Activated T-cell treated with anti-CD3 and anti-CD28 coated beads for 4 hours (primary cell): ENCODE measurements at regions not wholly inside any gene's neighbourhood (a gene's known extent, or its start where the extent isn't known, plus 50 kb on each side); places are given as distances from the start of the nearest gene placed in this dataset.
"Not testable (repeated sequence)": the region's sequence is repeated elsewhere in the genome, so short reads cannot be mapped to it uniquely, and the experiment has no call there.

Experiments
- DNase-seq: peaks from one replicate; pipeline ENCODE4 v3.0.0-alpha.2; 2020

DNA sequence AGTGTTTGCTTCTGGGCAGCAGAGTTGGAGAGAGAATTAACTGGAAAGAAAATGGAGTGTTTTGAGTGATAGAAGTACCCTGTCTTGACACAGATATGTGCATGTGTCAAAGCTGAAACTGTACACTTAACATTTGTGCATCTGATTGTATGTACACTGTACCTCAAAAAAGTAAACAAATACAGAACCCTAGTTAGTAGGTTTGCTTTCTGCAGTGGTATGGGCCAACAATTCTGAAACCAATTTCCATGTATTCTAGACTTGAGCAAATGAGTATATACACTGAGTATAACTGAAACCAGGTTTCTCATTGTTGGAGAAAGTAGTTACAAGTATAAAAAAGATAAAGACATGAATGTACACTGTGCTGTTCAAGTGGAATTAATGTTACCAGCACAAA is 52.4 kb downstream of the ELAPOR2 start:
- DNase-seq, result no peak

GRCh38 chr7:87004956-87005355 is 54.5 kb downstream of the ELAPOR2 start:
- DNase-seq, result no peak

DNA sequence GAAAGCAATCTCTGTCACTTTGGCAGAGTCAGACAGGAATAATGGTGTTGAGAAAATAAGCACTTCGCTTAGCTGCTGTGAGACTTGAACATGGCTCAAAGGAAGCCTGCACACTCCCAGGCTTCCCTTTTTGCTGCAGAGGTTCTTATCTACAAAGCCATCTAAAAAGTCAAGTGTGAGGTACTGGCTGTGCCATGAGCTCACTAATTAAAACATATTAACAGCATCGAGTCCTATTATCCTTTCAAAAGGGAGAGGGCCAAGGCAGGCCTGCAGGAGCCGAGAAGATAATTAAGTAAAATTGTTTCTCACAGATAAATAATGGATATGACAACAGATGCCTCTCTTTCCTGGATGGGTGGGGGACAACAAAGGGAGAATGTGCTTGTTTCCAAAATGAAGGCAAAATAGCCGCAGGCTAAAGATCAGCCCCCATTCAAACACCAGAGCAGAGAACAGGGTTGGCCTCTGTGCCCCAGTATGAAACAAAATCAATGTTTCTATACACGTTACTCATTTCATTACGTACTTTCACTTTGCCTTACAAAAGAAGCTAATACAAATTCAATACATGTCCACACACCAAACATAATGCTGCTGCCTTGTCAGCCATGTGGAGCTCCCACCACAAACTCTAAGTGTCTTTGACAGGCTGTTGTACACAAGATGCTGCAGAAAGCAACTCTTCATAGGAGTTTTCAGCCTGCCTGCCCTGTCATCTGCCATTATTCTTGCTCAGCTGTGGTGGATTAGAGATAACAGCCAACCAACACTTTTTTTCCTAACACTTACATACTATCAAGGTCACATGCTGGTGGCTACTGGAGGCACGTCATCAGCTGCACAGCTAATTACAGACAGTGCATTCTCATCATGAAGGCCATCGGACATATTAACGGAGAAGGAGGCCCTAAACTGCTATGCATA is 55.3 kb downstream of the ELAPOR2 start:
- no peak for DNase-seq

DNA sequence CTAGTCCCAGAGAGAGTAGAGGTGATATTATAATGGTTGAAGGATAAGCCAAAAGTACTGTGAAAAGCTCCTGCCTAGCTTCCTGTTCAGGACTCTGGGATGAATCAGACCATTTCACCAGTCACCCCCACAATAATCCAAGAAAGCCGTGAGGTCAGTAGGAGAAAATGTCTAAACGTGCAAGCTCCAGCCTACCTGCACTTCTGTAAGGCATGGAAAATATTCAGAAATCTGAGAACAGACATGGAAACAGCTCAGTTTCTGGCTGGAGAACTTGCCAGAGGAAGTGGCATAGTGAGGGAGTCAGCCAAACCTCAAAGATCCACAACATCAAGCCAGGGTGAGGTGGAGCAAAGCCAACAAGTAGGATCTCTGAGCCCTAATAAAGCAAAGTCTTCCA is 58.2 kb downstream of the ELAPOR2 start:
- no peak for DNase-seq

- no peak for DNase-seq
Measured at GRCh38 chr7:87000344-87000743, 59.1 kb downstream of the ELAPOR2 start.

GRCh38 chr7:86999750-87000149 is 59.7 kb downstream of the ELAPOR2 start:
- DNase-seq, result no peak

GRCh38 chr7:86995814-86996213 is 63.6 kb downstream of the ELAPOR2 start:
- DNase-seq, result no peak

DNA sequence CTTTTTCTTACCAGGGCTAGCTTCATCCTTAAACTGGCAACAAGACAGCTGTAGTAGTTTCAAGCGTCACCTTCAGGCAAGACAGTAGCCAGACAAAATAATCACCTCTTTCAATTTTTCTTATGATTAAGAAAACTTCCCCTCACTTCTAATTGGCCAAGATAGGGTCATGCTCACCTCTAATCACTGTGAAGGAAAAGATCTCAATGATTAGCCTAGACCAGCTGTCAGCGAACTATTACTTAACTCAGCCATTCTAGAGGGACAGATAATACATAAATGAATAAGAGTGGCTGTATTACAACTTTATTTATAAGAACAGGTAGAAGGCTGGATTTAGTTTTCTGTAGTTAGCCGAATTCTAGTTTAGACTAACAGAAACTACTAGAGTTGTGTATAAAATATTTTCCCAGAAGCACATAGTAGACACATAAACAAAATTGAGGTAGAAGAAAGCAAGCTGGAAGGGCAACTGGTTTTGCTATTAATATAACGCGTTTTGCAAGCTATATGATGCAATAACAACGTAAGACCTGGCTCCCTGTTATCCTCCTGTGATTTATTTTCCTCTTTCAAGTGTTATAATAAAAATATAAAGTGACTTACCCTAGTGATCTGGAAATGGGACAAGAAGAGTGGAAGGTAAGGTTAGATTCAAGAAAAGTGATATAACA is 64.3 kb downstream of the ELAPOR2 start:
- DNase-seq, result no peak

- DNase-seq, result no peak
Measured at GRCh38 chr7:86991771-86992191, 67.7 kb downstream of the ELAPOR2 start.

- no peak for DNase-seq
Measured at GRCh38 chr7:86991093-86991769, 68.2 kb downstream of the ELAPOR2 start.

GRCh38 chr7:86989407-86989806 is 70.0 kb downstream of the ELAPOR2 start:
- DNase-seq, result no peak

DNA sequence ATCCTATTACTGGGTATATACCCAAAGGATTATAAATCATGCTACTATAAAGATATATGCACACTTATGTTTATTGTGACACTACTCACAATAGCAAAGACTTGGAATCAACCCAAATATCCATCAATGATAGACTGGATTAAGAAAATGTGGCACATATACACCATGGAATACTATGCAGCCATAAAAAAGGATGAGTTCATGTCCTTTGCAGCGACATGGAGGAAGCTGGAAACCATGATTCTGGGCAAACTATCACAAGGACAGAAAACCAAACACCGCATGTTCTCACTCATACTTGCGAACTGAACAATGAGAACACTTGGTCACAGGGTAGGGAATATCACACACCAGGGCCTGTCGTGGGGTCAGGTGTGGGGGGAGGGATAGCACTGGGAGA is 71.6 kb downstream of the ELAPOR2 start:
- not testable (repeated sequence) for DNase-seq

DNA sequence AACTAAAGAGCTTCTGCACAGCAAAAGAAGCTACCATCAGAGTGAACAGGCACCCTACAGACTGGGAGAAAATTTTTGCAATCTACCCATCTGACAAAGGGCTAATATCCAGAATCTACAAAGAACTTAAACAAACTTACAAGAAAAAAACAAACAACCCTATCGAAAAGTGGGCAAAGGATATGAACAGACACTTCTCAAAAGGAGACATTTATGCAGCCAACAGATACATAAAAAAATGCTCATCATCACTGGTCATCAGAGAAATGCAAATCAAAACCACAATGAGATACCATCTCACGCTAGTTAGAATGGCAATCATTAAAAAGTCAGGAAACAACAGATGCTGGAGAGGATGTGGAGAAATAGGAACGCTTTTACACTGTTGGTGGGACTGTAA is 72.1 kb downstream of the ELAPOR2 start:
- DNase-seq, result not testable (repeated sequence)

DNA sequence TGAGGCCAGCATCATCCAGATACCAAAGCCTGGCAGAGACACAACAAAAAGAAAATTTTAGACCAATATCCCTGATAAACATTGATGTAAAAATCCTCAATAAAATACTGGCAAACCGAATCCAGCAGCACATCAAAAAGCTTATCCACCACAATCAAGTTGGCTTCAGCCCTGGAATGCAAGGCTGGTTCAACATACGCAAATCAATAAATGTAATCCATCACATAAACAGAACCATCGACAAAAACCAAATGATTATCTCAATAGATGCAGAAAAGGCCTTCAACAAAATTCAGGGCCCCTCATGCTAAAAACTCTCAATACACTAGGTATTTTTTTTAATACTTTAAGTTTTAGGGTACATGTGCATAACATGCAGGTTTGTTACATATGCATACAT is 74.1 kb downstream of the ELAPOR2 start:
- not testable (repeated sequence) for DNase-seq

DNA sequence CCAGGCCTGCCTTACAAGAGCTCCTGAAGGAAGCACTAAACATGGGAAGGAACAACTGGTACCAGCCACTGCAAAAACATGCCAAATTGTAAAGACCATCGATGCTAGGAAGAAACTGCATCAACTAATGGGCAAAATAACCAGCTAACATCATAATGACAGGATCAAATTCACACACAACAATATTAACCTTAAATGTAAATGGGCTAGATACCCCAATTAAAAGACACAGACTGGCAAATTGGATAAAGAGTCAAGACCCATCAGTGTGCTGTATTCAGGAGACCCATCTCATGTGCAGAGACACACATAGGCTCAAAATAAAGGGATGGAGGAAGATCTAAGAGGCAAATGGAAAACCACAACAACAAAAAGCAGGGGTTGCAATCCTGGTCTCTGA is 75.8 kb downstream of the ELAPOR2 start:
- not testable (repeated sequence) for DNase-seq

DNA sequence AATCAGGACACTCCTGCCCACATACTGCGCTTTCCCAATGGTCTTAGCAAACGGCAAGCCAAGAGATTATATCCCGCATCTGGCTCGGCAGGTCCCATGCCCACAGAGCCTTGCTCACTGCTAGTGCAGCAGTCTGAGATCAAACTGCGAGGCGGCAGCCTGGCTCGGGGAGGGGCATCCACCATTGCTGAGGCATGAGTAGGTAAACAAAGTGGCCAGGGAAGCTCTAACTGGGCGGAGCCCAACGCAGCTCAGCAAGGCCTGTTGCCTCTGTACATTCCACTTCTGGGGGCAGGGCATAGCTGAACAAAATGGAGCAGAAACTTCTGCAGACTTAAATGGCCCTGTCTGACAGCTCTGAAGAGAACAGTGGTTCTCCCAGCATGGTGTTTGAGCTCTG is 77.5 kb downstream of the ELAPOR2 start:
- not testable (repeated sequence) for DNase-seq

- DNase-seq, result no peak
Measured at GRCh38 chr7:86981127-86981526, 78.3 kb downstream of the ELAPOR2 start.

GRCh38 chr7:86980223-86980622 is 79.2 kb downstream of the ELAPOR2 start:
- no peak for DNase-seq

GRCh38 chr7:86978808-86979506 is 80.5 kb downstream of the ELAPOR2 start:
- peak; percentile 3 for DNase-seq

DNA sequence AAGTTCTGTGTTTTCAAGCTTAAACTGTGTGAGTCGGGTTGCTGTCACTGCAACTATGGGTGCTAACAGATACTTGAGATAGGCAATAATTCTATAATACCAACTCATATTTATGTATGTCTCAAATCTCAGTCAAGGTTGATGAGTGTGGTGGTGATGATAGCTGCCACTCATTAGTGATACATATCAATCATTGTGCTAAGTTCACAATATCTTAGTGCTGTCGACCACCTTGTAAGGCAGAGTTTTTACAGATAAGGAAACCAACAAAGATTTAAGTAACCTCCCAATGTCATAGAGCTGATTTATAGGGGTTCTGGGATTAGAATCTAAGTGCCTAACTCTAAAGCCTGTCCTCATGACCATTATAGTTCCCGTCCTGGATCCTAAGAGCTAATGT is 82.5 kb downstream of the ELAPOR2 start:
- no peak for DNase-seq

GRCh38 chr7:86975914-86976313 is 83.5 kb downstream of the ELAPOR2 start:
- no peak for DNase-seq

- DNase-seq, result no peak
Measured at GRCh38 chr7:86975449-86975848, 84.0 kb downstream of the ELAPOR2 start.

- no peak for DNase-seq
Measured at GRCh38 chr7:86972072-86972471, 87.4 kb downstream of the ELAPOR2 start.
